WTC11 (cell line): ENCODE measurements at regions not wholly inside any gene's neighbourhood (a gene's known extent, or its start where the extent isn't known, plus 50 kb on each side); places are given as distances from the start of the nearest gene placed in this dataset.

Experiments
- ATAC-seq: fragments of 200-7000 bp; cut with Tn5 transposase; 2 replicates; pipeline ENCODE4 v1.10.0; 2021; ENCODE audit warnings: mild to moderate bottlenecking, moderate library complexity
- CTCF ChIA-PET: fragments of 300-600 bp; sonication (Branson Sonifier 250); formaldehyde crosslinking; loops from one replicate; lab custom pipeline; 2021; ENCODE audit warnings: antibody characterized with exemption; lab: Charles Lee
- POLR2A ChIA-PET: fragments of 350-600 bp; sonication (Branson Sonifier 250); formaldehyde crosslinking; loops from one replicate; lab custom pipeline; 2021; ENCODE audit warnings: antibody characterized with exemption; lab: Charles Lee
- DNase-seq: peaks from one replicate; pipeline ENCODE4 v3.0.0; 2021; ENCODE audit warnings: low spot score
- H3K27ac Mint-ChIP-seq: 2 replicates; pipeline ENCODE4 v1.8.0; 2021; ENCODE audit warnings: mixed read lengths
- H3K27me3 Mint-ChIP-seq: 2 replicates; pipeline ENCODE4 v1.8.0; 2021; ENCODE audit warnings: low read depth, mild to moderate bottlenecking, moderate library complexity, mixed read lengths
- H3K36me3 Mint-ChIP-seq: 2 replicates; pipeline ENCODE4 v1.8.0; 2021; ENCODE audit warnings: mixed read lengths
- H3K4me1 Mint-ChIP-seq: 2 replicates; pipeline ENCODE4 v1.8.0; 2022; ENCODE audit warnings: mixed read lengths
- H3K4me3 Mint-ChIP-seq: 2 replicates; pipeline ENCODE4 v1.8.0; 2021; ENCODE audit warnings: mild to moderate bottlenecking, moderate library complexity, mixed read lengths
- H3K9me3 Mint-ChIP-seq: 2 replicates; pipeline ENCODE4 v1.8.0; 2021; ENCODE audit warnings: mixed read lengths
- TF ChIP-seq, protein P1 (sequence below): fragments of 250-450 bp; sonication (Bioruptor Pico); IDR thresholded peaks from 2 replicates; pipeline ENCODE4 v1.9.0; 2021; ENCODE audit warnings: mild to moderate bottlenecking

DNA sequence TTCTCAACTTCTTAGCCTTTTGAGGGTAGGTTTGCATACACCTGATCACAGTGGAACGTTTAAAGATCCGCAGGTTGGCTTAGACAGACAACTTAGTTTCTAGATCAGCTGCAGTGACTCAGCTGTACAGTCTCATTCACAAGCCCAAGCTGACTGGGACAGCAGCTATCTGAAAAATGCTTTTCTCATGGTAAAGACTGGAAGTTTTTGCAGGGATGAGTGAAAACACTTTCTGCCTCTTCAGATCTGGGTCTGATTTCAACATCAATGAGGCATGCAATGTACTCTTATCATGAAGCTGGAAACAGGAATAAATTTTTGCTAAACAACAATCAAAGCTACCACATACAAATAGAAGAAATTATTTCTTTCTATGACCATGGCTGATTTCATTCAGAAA, 61.1 kb upstream of the PTBP2 start:
- peaks cover 55% of the 10 kb centered on the region for H3K9me3 Mint-ChIP-seq
- no peak overlapping the region for H3K27ac Mint-ChIP-seq
- TF ChIP-seq, protein P1, sequence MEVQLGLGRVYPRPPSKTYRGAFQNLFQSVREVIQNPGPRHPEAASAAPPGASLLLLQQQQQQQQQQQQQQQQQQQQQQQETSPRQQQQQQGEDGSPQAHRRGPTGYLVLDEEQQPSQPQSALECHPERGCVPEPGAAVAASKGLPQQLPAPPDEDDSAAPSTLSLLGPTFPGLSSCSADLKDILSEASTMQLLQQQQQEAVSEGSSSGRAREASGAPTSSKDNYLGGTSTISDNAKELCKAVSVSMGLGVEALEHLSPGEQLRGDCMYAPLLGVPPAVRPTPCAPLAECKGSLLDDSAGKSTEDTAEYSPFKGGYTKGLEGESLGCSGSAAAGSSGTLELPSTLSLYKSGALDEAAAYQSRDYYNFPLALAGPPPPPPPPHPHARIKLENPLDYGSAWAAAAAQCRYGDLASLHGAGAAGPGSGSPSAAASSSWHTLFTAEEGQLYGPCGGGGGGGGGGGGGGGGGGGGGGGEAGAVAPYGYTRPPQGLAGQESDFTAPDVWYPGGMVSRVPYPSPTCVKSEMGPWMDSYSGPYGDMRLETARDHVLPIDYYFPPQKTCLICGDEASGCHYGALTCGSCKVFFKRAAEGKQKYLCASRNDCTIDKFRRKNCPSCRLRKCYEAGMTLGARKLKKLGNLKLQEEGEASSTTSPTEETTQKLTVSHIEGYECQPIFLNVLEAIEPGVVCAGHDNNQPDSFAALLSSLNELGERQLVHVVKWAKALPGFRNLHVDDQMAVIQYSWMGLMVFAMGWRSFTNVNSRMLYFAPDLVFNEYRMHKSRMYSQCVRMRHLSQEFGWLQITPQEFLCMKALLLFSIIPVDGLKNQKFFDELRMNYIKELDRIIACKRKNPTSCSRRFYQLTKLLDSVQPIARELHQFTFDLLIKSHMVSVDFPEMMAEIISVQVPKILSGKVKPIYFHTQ (CRISPR knock-in tag) = no peak
- no peak for ATAC-seq
- no peak overlapping the region for H3K4me3 Mint-ChIP-seq
- H3K27me3 Mint-ChIP-seq = no peaks in the 10 kb centered on the region
- ChIA-PET POLR2A (no interaction called here), CTCF (no interaction called here)
- H3K36me3 Mint-ChIP-seq = peaks cover 34% of the 10 kb centered on the region
- no peaks in the 10 kb centered on the region for H3K4me1 Mint-ChIP-seq
- no peak for DNase-seq
